ENCODE measurements at regions not wholly inside any gene's neighbourhood (a gene's known extent, or its start where the extent isn't known, plus 50 kb on each side); places are given as distances from the start of the nearest gene placed in this dataset.

DNA sequence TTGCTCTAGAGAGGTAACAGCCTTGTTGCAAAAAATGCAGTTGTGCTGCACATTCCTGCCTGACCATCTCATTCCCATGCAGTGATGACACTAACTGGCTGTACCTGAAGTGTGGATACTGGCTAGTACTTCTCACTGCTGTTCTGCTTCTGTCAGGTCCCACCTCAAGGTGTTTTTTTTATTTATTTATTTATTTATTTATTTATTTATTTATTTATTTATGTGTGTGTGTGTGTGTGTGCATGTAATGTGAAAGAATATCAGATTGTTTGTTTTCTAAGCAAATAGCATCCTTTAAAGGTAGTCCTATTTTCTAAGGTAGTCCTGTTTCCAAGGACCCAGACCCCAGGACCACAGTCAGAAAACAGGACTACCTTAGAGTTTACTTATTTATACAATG is 87.2 kb upstream of the SYT4 start:
- TF ChIP-seq, protein P1, sequence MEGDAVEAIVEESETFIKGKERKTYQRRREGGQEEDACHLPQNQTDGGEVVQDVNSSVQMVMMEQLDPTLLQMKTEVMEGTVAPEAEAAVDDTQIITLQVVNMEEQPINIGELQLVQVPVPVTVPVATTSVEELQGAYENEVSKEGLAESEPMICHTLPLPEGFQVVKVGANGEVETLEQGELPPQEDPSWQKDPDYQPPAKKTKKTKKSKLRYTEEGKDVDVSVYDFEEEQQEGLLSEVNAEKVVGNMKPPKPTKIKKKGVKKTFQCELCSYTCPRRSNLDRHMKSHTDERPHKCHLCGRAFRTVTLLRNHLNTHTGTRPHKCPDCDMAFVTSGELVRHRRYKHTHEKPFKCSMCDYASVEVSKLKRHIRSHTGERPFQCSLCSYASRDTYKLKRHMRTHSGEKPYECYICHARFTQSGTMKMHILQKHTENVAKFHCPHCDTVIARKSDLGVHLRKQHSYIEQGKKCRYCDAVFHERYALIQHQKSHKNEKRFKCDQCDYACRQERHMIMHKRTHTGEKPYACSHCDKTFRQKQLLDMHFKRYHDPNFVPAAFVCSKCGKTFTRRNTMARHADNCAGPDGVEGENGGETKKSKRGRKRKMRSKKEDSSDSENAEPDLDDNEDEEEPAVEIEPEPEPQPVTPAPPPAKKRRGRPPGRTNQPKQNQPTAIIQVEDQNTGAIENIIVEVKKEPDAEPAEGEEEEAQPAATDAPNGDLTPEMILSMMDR (IDR thresholded peaks at IDR 0.05; ENCODE audit: insufficient read depth, low read length): no peak
- TF ChIP-seq POLR2AphosphoS5 (IDR thresholded peaks at IDR 0.05; ENCODE audit: low read depth) (no peak), SPI1 (IDR thresholded peaks at IDR 0.05; ENCODE audit: borderline replicate concordance, low read depth) (no peak)
- TF ChIP-seq, protein P2, sequence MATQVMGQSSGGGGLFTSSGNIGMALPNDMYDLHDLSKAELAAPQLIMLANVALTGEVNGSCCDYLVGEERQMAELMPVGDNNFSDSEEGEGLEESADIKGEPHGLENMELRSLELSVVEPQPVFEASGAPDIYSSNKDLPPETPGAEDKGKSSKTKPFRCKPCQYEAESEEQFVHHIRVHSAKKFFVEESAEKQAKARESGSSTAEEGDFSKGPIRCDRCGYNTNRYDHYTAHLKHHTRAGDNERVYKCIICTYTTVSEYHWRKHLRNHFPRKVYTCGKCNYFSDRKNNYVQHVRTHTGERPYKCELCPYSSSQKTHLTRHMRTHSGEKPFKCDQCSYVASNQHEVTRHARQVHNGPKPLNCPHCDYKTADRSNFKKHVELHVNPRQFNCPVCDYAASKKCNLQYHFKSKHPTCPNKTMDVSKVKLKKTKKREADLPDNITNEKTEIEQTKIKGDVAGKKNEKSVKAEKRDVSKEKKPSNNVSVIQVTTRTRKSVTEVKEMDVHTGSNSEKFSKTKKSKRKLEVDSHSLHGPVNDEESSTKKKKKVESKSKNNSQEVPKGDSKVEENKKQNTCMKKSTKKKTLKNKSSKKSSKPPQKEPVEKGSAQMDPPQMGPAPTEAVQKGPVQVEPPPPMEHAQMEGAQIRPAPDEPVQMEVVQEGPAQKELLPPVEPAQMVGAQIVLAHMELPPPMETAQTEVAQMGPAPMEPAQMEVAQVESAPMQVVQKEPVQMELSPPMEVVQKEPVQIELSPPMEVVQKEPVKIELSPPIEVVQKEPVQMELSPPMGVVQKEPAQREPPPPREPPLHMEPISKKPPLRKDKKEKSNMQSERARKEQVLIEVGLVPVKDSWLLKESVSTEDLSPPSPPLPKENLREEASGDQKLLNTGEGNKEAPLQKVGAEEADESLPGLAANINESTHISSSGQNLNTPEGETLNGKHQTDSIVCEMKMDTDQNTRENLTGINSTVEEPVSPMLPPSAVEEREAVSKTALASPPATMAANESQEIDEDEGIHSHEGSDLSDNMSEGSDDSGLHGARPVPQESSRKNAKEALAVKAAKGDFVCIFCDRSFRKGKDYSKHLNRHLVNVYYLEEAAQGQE (IDR thresholded peaks at IDR 0.05; ENCODE audit: insufficient replicate concordance, low read depth): no peak

Data from HL-60 (cell line).